Immature natural killer cell (primary cell): ENCODE measurements at regions not wholly inside any gene's neighbourhood (a gene's known extent, or its start where the extent isn't known, plus 50 kb on each side); places are given as distances from the start of the nearest gene placed in this dataset.
A peak's percentile ranks its signal among the peaks of the same experiment; 100 is the strongest.

ENCODE experiments used
- DNase-seq, 3 donors: peaks; one replicate each; pipeline ENCODE4 v3.0.0; 2022; ENCODE audit warnings: mixed read lengths in 1 of 3
- H3K27ac Mint-ChIP-seq, 6 donors: one replicate each; pipeline ENCODE4 v1.8.0; 2020; ENCODE audit warnings: mixed read lengths in 6 of 6, mild to moderate bottlenecking in 5 of 6, inconsistent platforms in 4 of 6, moderate library complexity in 3 of 6
- H3K27me3 Mint-ChIP-seq, 3 donors: one replicate each; pipeline ENCODE4 v1.8.0; 2020 to 2021; ENCODE audit warnings: low read depth in 3 of 3, mild to moderate bottlenecking in 3 of 3, mixed read lengths in 3 of 3, moderate library complexity in 3 of 3, inconsistent platforms in 1 of 3
- H3K36me3 Mint-ChIP-seq, 3 donors: one replicate each; pipeline ENCODE4 v1.8.0; 2020; ENCODE audit warnings: mixed read lengths in 3 of 3, inconsistent platforms in 2 of 3, mild to moderate bottlenecking in 2 of 3
- H3K4me1 Mint-ChIP-seq, 2 donors: one replicate each; pipeline ENCODE4 v1.8.0; 2020; ENCODE audit warnings: inconsistent platforms in 2 of 2, mild to moderate bottlenecking in 2 of 2, mixed read lengths in 2 of 2, moderate library complexity in 1 of 2
- H3K4me3 Mint-ChIP-seq, 5 donors: one replicate each; pipeline ENCODE4 v1.8.0; 2020; ENCODE audit warnings: mild to moderate bottlenecking in 5 of 5, mixed read lengths in 5 of 5, inconsistent platforms in 3 of 5, moderate library complexity in 3 of 5
- H3K9me3 Mint-ChIP-seq, 6 donors: one replicate each; pipeline ENCODE4 v1.8.0; 2020; ENCODE audit warnings: mild to moderate bottlenecking in 6 of 6, mixed read lengths in 6 of 6, inconsistent platforms in 4 of 6, moderate library complexity in 3 of 6

DNA sequence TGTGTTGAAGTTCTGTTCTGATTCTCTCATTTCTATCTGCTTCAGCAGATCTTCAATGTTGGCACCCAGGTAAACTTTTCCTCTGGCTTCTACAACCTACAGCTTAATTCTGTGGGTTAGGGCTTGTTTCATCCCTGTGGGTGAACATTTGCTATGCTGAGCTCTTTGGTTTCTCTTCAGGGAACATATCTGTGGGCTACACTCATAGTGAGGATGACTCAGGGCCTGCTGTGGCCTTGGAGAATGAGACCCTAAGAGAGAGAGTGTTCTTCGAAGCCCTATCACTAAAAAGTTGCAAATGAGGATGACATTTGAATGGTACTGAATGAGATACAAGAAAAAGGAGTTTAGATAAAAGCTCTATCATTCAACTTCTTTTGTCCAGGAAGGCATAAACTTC, 346.2 kb upstream of the CBLB start:
- Mint-ChIP-seq H3K27me3 (no peaks in the 10 kb centered on the region), H3K36me3 (peaks cover 0 to 6% (median 0%) of the 10 kb centered on the region in 3 donors), H3K4me3 (peak overlapping the region in 1 of 5 donors; percentile 74), H3K27ac (peak overlapping the region in 2 of 6 donors; percentile 86 to 87), H3K9me3 (peaks cover 0 to 7% (median 2%) of the 10 kb centered on the region in 6 donors), H3K4me1 (peaks cover 9 to 17% of the 10 kb centered on the region in 2 donors)
- no peak for DNase-seq

DNA sequence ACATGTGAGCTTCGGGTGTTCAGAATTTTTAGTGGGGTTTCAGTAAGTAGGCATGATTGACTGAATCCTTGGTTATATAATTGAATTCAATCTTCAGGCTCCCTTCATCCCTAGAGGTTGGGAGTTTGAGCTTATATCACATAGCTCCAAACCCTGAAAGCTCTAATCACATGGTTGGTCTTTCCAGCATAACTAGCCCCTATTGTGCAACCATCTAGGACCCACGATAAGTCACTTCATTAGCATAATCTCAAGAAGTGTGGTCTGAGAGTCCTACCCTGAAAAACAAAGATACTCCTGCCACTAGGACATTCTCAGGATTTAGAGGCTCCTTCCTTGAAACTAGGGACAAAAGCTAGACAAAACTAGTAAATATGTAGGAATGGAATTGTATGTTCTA, 348.9 kb upstream of the CBLB start:
- no peak for DNase-seq
- Mint-ChIP-seq H3K4me3 (no peak overlapping the region), H3K9me3 (peaks cover 6 to 18% (median 12%) of the 10 kb centered on the region in 6 donors), H3K27me3 (no peaks in the 10 kb centered on the region), H3K36me3 (peaks cover 4 to 25% (median 9%) of the 10 kb centered on the region in 3 donors), H3K4me1 (peaks cover 9 to 17% of the 10 kb centered on the region in 2 donors), H3K27ac (no peak overlapping the region)

DNA sequence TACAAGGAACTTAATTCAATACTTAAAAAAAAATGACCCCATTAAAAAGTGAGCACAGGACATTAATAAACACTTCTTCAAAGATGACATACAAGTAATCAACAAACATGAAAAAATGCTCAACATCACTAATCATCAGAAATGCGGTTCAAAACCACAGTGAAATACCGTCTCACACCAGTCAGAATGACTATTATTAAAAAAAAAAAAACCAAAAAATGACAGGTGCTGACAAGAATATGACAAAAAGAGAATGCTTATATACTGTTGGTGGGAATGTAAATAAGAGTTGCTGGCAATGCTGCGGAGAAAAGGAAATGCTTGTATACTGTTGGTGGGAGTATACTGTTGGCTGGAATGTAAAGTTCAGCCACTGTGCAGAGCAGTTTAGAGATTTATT, 358.3 kb upstream of the CBLB start:
- peaks cover 0 to 10% (median 2%) of the 10 kb centered on the region in 6 donors for H3K9me3 Mint-ChIP-seq
- peak overlapping the region in 2 of 5 donors; percentile 8 to 11 for H3K4me3 Mint-ChIP-seq
- peak overlapping the region in 4 of 6 donors; percentile 2 to 44 (median 27) for H3K27ac Mint-ChIP-seq

DNA sequence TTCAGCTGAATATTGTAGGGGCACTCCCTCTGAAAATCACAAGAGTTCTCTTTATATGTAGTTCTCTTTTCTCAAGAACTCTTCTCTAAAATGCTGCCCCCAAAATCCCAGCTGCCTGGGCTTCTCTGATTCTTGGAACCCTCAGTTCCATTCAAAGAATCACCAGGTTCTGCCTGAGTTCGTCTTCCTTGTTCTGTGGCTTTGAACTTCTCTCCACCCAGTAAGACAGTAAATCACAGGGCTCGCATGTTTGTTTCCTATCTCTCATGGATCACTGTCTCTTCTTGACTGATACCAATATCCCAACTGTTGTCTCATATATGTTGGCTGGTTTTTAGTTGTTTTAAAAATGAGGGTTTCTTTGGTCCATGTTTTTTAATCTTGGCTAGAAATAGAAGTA, 359.5 kb upstream of the CBLB start:
- Mint-ChIP-seq H3K4me3 (no peak overlapping the region), H3K36me3 (peaks cover 0 to 5% (median 3%) of the 10 kb centered on the region in 3 donors), H3K9me3 (no peaks in the 10 kb centered on the region), H3K27me3 (peaks cover 0 to 2% (median under 1%) of the 10 kb centered on the region in 3 donors), H3K4me1 (peaks cover 39 to 70% of the 10 kb centered on the region in 2 donors), H3K27ac (peak overlapping the region in 3 of 6 donors; percentile 38 to 71 (median 71))
- DNase-seq: no peak

More for the DNA sequence above, 358.3 kb upstream of the CBLB start:
- peak in 1 of 3 donors; percentile 32 for DNase-seq
- Mint-ChIP-seq H3K4me1 (peaks cover 37 to 58% of the 10 kb centered on the region in 2 donors), H3K36me3 (peaks cover 1 to 8% (median 2%) of the 10 kb centered on the region in 3 donors), H3K27me3 (peaks cover 0 to 2% (median 1%) of the 10 kb centered on the region in 3 donors)

DNA sequence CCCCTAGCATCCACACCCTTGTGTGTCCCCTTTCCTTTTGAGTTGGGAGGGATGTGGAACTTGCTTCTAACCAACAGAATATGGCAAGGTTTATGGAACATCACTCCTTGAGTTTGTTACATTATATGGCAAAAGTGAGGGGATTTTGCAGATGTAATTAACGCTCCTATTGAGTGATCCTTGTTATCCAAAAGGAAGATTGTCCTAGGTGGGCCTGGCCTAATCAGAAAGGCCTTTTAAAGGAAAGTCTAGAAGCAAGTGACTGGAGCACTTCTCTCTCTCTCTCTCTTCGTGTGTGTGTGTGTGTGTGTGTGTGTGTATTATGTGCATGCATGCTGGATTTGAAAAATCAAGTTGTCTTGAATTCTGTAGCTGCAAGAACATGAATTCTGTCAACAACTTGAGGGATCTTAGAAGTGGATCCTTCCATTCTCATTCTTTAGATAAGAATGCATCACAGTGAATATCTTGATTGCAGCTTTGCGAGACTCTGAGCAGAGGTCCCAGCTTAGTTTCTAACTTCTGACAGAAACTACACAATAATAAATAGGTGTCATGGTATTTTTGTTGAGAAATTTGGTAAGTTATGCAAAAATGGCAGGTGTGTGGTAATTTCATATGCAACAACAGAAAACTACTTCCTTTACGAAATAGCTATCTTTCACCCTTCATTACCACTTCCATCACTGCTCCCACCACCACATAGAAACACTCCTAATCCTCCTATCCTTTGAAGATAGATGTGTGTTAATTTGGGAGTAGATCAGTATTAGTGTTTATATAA, 360.9 kb upstream of the CBLB start:
- Mint-ChIP-seq H3K4me3 (no peak overlapping the region), H3K36me3 (peaks cover 0 to 5% (median 4%) of the 10 kb centered on the region in 3 donors), H3K27ac (peak overlapping the region in 3 of 6 donors; percentile 3 to 63 (median 58)), H3K27me3 (peaks cover 0 to 2% (median 0%) of the 10 kb centered on the region in 3 donors), H3K4me1 (peaks cover 39 to 72% of the 10 kb centered on the region in 2 donors), H3K9me3 (no peaks in the 10 kb centered on the region)
- DNase-seq: no peak

DNA sequence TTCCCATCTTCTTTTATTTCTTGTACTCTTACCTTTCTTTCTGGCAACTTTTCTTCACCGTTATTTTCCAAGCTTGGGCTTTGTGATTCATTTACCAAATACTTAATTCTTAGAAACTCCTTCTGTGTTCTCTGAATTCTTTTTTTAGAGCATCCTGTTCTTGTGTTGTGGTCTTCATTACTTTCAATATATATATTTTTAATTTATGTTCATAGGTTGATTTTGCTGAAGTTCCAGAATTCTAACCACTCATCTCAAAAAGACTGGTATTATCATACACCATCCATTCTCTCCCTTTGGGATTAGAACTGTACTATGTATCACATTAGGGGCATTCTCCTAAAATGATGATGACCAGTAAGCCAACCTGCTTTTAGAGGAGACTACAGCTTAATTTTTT, 362.3 kb upstream of the CBLB start:
- no peaks in the 10 kb centered on the region for H3K9me3 Mint-ChIP-seq
- H3K4me1 Mint-ChIP-seq: peaks cover 39 to 72% of the 10 kb centered on the region in 2 donors
- peak overlapping the region in 5 of 6 donors; percentile 42 to 82 (median 73) for H3K27ac Mint-ChIP-seq
- H3K36me3 Mint-ChIP-seq: peaks cover 0 to 9% (median 4%) of the 10 kb centered on the region in 3 donors
- H3K27me3 Mint-ChIP-seq: peaks cover 0 to 2% (median 0%) of the 10 kb centered on the region in 3 donors
- no peak for DNase-seq
- H3K4me3 Mint-ChIP-seq: peak overlapping the region; percentile 55 to 85 (median 79)

DNA sequence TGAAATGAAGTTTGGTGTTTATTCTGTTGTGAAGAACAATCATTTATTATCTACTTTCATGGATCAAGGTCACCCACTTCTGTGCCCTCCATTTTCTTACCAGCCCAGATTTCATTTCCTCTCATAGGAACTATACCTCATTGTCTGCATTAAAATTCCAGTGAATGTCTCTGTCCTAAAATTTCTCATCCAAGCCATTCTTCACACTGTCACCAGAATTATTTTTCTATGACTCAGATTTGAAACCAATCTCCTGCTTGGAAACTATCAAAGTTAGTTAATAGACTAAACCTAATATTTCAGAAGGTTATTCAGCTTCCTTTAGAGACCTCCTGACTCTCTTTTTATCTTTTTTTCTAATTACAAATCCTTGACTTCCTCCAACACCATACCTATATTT, 364.1 kb upstream of the CBLB start:
- no peaks in the 10 kb centered on the region for H3K9me3 Mint-ChIP-seq
- H3K4me1 Mint-ChIP-seq: peaks cover 29 to 55% of the 10 kb centered on the region in 2 donors
- H3K36me3 Mint-ChIP-seq: peaks cover 0 to 9% (median 4%) of the 10 kb centered on the region in 3 donors
- H3K27ac Mint-ChIP-seq: no peak overlapping the region
- DNase-seq: no peak
- peak overlapping the region in 1 of 5 donors; percentile 1 for H3K4me3 Mint-ChIP-seq
- peaks cover 0 to 2% (median 0%) of the 10 kb centered on the region in 3 donors for H3K27me3 Mint-ChIP-seq

DNA sequence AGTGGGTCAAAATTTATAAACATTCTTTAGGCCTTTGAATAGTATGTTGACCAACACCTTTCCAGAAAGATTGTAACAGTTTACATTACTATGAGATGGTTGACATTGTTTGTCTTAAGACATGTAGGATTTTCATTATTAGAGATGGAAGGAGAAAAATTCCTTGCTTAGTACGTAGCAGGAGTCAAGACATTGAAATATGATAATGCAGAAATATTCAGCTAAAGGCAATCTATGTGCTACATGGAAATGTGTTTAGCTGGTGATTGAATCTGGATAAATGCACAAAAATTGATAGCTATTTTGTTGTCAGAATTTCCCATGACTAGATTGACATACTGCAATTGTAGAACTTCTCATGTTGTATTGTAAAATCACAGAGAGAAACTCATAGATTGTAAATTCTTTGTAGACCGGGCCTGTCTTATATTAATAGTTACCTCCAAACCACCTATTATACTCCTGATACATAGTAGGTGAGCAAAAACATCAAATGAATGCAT, 370.4 kb upstream of the CBLB start:
- Mint-ChIP-seq H3K27me3 (peaks cover 0 to 2% (median 0%) of the 10 kb centered on the region in 3 donors), H3K9me3 (peaks cover 0 to 5% (median 0%) of the 10 kb centered on the region in 6 donors)

DNA sequence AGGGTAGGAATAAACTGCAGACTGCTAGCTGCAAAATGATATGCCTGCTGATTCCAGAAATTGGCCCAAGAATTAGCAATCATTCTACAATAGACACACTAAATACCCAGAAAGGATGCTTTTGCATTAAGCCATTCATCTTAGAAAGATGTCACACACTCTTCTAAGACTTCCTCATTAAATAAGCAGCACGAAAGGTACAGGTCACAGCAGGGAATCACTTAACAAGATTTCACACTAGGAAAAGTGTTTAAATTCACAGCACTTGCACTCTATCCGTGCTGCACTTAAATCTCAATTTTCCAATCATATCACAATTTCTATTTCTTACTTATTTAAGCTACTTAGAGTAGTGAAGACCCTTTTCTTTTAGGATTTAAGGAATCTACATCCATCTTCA, 372.8 kb upstream of the CBLB start:
- no peak overlapping the region for H3K27ac Mint-ChIP-seq
- no peaks in the 10 kb centered on the region for H3K36me3 Mint-ChIP-seq
- no peak overlapping the region for H3K4me3 Mint-ChIP-seq
- DNase-seq: no peak
- H3K9me3 Mint-ChIP-seq: peaks cover 0 to 5% (median 0%) of the 10 kb centered on the region in 6 donors
- H3K27me3 Mint-ChIP-seq: peaks cover 0 to 2% (median 0%) of the 10 kb centered on the region in 3 donors
- H3K4me1 Mint-ChIP-seq: no peaks in the 10 kb centered on the region

More for the DNA sequence above, 370.4 kb upstream of the CBLB start:
- no peak for DNase-seq
- no peak overlapping the region for H3K27ac Mint-ChIP-seq
- H3K36me3 Mint-ChIP-seq: peaks cover 0 to 4% (median 0%) of the 10 kb centered on the region in 3 donors
- no peak overlapping the region for H3K4me3 Mint-ChIP-seq
- H3K4me1 Mint-ChIP-seq: no peaks in the 10 kb centered on the region

DNA sequence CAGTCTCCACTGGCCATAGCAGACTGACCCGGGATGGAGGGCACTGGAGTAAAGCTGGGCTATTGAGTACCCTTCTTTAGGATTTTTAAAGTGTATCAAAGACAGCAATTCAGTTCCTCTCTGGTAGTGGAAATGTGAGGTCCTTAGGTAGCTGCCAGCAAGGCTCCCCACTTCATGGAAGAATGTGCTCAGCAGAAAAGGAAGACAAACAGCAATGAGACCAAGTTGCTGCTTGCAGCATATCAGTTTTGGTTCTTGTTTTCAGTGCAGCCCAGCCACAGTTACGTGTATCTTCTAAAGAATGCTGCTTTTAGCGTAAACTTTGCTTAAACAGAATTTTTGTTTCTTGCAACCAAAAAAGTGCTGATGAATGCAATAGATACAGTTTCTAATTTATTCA, 374.0 kb upstream of the CBLB start:
- Mint-ChIP-seq H3K4me1 (no peaks in the 10 kb centered on the region), H3K27me3 (no peaks in the 10 kb centered on the region), H3K4me3 (no peak overlapping the region), H3K9me3 (peaks cover 0 to 5% (median 0%) of the 10 kb centered on the region in 6 donors), H3K36me3 (no peaks in the 10 kb centered on the region), H3K27ac (no peak overlapping the region)
- DNase-seq: no peak

DNA sequence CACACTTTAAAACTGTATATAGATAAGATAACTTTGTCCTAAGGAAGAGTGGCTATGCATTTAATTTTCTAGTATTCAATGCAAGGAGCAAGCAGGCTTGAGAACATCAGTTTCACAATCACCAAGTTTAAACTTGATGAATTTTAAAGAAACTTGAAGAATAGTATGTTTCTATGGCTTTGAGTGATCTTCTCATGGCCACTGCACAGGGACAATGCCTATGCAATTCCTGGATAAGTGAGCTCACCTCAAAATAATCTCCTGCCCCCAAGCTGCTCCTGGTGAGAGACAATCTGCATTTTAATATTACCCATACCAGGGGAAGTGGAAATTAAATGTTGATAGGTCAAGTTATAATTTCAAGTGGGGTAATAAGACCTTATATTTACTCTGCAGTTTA, 376.6 kb upstream of the CBLB start:
- no peaks in the 10 kb centered on the region for H3K27me3 Mint-ChIP-seq
- no peak overlapping the region for H3K4me3 Mint-ChIP-seq
- no peaks in the 10 kb centered on the region for H3K9me3 Mint-ChIP-seq
- no peak for DNase-seq
- no peak overlapping the region for H3K27ac Mint-ChIP-seq
- H3K4me1 Mint-ChIP-seq: no peaks in the 10 kb centered on the region
- H3K36me3 Mint-ChIP-seq: no peaks in the 10 kb centered on the region

DNA sequence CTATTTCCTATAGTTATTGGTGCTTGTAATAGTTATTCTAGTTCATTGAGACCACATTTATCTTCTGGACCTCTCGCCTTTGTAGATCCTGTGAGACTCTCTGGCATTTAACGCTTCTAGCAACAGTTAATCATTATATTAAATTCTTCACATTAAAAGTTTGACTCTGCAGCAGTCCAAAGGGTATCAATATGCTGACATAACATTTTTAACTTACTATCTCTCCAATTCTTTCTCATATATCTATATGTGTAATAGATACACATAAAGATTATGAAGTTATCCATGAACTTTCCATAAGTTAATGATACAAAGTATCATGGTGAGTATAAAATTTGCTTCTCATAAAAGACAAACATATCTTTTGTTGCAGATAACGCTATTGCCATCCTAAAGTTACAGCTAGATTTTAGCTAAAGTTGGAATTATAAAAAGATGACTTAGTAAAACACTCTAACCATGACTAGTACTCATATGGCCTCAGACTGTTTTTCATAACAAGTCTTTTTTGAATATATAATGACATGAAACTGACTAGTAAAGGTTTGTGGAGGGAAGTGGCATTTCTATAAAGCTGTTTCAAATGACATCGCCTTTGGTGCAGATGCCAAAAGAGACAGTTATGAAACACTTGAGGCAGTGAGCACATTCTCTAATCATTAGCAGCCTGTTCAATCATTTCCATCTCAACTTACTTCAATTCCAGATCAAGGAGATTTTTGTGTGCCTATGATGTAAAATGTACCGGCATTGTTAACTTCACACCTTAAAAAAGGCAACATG, 379.3 kb upstream of the CBLB start:
- H3K27ac Mint-ChIP-seq: no peak overlapping the region
- no peaks in the 10 kb centered on the region for H3K27me3 Mint-ChIP-seq
- H3K9me3 Mint-ChIP-seq: peaks cover 0 to 9% (median 2%) of the 10 kb centered on the region in 6 donors
- no peak overlapping the region for H3K4me3 Mint-ChIP-seq
- no peak for DNase-seq
- no peaks in the 10 kb centered on the region for H3K4me1 Mint-ChIP-seq
- H3K36me3 Mint-ChIP-seq: peaks cover 0 to 13% (median 7%) of the 10 kb centered on the region in 3 donors

DNA sequence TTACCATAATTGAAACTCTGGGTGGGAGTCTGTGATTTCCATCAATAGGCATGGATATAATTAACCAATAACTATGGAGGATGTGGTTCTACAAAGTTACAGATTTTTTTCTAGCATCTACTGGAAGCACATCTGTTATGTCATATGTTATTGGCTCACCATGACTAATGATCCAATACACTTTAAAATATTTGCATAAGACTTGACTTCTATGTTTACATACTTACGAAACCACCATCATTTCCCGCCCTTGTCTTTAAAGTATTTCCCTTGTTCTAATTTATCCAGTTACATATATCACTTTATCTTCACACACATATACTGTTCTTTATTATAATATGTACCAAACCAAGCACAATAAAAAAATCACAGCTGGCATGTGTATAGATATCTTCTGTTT, 380.3 kb upstream of the CBLB start:
- peaks cover 0 to 13% (median 7%) of the 10 kb centered on the region in 3 donors for H3K36me3 Mint-ChIP-seq
- no peak overlapping the region for H3K4me3 Mint-ChIP-seq
- H3K27ac Mint-ChIP-seq: no peak overlapping the region
- H3K27me3 Mint-ChIP-seq: no peaks in the 10 kb centered on the region
- H3K4me1 Mint-ChIP-seq: no peaks in the 10 kb centered on the region
- no peak for DNase-seq
- peaks cover 0 to 9% (median 2%) of the 10 kb centered on the region in 6 donors for H3K9me3 Mint-ChIP-seq
